RPMI7951 (cell line): ENCODE measurements at regions not wholly inside any gene's neighbourhood (a gene's known extent, or its start where the extent isn't known, plus 50 kb on each side); places are given as distances from the start of the nearest gene placed in this dataset.
A peak's percentile ranks its signal among the peaks of the same experiment; 100 is the strongest.

Experiments
- DNase-seq: peaks from one replicate; pipeline ENCODE4 v3.0.0-alpha.2; 2012; ENCODE audit warnings: low read depth

GRCh38 chr3:104549099-104549714, 817.5 kb upstream of the ALCAM start:
- DNase-seq: no peak

DNA sequence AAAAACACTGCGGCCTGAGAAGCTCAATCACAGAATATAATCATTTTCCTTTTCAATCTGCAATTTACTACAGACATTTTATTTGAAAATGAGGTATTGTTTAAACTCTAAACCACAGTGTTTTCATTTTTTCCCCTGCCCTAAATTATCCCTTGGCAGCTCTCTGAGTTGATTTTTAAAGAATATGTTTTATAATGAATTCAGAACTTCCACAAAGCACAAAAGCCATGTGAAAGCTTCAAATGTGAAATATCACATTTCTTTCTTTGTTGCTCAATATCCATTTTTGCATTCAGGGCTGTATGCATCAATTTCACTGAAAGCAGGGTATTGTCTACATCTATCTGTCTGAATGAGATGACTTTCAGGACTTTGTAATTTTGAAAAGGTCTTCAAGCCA, 813.6 kb upstream of the ALCAM start:
- no peak for DNase-seq

- DNase-seq: no peak
Measured at GRCh38 chr3:104554425-104554824, 812.3 kb upstream of the ALCAM start.

- no peak for DNase-seq
Measured at GRCh38 chr3:104555728-104556127, 811.0 kb upstream of the ALCAM start.

GRCh38 chr3:104556372-104557078, 810.2 kb upstream of the ALCAM start:
- DNase-seq: no peak

- no peak for DNase-seq
Measured at GRCh38 chr3:104561324-104561723, 805.4 kb upstream of the ALCAM start.

DNA sequence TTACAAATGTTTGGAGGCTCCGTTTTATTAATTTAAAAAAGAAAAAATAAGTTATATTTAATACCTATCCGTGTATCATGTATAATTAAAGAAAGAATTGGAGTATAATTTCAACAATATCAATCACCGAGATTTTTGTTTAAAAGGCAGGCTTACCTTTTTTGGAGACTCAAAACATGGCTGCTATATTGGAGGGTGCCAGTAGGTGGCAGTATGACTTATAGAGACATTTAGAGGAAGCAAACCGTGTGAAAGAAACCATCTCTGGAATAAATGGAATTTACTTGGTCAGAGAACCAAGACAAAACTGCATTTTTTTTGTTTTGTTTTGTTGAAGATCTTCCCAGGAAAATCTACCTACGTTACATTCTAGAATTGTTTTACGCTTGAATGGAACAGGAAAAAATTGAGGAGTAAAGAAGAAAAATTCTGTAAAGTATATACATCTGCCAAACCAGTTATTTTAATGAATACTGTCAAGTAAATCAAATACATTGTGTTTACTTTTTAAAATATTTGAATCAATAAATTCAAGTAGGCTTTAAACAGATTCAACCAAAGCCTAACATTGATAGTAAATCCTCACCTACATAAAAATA, 802.6 kb upstream of the ALCAM start:
- DNase-seq: peak; percentile 41

GRCh38 chr3:104566054-104566453, 800.7 kb upstream of the ALCAM start:
- no peak for DNase-seq

GRCh38 chr3:104575634-104576033, 791.1 kb upstream of the ALCAM start:
- no peak for DNase-seq

DNA sequence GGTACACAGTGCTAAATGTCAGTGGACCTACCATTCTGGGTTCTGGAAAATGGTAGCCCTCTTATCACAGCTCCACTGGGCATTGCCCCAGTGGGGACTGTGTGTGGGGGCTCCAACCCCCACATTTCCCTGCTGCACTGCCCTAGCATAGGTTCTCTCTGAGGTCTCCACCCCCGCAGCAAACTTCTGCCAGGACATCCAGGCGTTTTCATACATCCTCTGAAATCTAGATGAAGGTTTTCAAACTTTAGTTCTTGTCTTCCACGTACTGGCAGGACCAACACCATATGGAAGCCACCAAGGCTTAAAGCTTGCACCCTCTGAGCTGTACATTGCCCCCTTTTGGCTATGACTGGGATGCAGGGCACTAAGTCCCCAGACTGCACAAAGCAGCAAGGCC, 788.2 kb upstream of the ALCAM start:
- no peak for DNase-seq

- no peak for DNase-seq
Measured at GRCh38 chr3:104582092-104582491, 784.6 kb upstream of the ALCAM start.

GRCh38 chr3:104584682-104585081, 782.0 kb upstream of the ALCAM start:
- no peak for DNase-seq

- no peak for DNase-seq
Measured at GRCh38 chr3:104586344-104586743, 780.4 kb upstream of the ALCAM start.

- DNase-seq: no peak
Measured at GRCh38 chr3:104588442-104588841, 778.3 kb upstream of the ALCAM start.

DNA sequence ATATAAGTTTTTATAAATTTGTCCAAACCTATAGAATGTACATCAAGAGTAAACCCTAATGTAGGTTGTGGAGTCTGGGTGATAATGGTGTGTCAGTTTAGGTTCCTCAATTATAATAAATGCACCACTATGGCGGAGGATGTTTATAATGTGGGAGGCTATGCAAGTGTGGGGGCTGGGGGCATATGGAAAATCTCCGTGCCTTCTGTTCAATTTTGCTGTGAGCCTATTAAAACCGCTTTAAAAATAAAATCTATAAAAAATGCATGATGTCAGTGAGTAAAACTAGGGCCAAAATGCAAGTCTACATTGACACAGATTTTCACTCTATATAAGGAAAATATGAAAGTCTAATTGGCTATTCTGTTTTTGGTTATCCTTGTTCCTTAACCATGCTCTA, 774.9 kb upstream of the ALCAM start:
- DNase-seq: no peak

- no peak for DNase-seq
Measured at GRCh38 chr3:104594491-104594890, 772.2 kb upstream of the ALCAM start.

GRCh38 chr3:104596054-104596453, 770.7 kb upstream of the ALCAM start:
- DNase-seq: no peak

DNA sequence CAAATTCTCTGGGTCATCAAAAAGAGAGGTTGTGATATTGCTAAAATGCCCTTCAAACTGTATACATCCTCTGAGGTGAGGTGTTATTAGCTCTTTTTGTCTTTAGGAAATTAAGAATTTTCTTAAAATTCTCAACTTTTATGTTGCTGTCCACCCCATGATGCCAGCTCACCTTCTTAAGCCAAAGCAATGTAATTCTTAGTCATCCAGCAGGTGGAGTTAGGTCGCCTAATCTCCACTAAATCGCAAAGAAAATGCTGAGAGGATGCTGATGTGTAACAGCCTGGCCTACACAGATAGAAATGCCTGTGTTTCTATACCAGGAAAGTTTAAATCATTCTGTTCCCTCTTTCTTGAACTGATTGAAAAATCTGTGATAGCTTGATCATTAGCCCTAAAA, 770.2 kb upstream of the ALCAM start:
- DNase-seq: peak; percentile 37

DNA sequence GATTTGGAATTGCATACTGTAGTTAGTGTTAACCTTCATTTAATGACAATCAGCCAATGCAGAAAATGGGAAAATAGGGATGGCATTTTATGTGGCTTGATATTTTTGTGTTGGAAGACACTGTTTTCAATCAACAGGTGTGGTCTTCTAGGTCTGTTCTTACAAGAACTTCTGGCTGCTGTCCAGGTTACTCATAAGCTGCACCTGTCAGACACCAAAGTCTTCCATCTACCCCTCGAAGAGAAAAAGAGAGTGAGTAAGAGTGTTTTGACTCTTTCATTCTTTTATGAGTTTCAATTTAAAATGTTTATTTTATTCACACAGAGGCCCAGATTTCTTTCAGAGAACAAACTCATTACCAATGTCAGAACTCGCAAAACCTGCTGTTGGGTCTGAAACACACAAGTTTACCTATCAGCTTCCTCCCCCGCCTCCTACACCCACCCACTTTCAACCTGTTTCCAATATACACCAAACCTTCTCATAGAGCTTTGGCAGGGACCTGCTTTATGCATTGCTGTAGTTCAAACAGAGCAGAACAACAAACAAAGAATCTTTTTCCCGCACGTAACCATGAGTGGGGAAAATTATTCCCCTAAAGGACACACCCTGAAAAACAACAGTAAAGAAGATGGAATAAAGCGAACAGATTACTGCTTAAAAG, 767.7 kb upstream of the ALCAM start:
- DNase-seq: no peak

DNA sequence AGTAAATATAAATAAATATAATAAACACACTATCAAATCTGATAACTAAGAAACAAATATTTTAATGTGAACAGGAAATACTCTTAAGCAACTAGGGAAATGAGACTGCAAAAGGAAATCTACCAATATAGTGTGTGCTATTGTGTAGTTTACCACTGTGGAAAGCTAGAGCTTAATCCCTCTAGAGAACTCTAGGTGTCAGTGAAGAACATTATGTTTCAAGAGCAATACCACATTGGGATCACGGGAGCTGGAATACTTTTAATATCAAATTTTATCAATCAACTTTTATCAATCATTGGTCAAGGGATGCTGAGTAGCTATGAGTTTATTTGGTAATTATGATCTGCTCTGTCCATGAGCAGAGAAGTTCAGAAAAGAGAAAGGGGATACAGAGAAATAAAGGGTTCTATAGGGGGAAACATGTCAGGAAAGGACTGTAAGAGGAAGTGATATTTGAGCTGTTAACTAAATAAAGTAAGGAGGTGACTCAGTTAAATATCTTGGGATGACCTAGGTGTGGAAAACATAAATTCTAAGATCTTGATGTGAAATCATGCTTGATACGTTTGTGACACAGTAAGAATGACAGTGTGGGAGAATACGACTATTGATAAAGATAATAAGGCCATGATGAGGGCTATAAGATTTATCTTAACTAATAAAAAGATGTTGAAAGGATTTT, 762.2 kb upstream of the ALCAM start:
- DNase-seq: peak; percentile 4

DNA sequence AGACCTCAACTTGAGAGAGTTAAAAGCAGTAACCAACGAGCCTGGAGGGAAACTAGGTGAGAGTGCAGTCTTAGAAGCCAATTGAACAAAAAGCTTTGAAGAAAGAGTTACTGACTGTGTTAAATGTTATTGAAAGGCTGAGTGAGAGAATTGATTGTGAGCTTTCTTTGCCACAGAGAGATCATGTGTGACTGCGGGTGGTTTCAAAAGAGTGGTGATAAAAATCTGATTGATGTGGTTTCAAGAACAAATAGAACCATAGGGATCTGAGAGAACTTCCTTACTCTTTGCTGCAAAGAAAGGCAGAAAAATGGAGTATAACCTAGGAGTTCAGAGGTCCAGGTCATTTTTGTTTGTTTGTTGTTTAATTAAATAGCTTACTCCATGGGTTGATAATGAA, 759.9 kb upstream of the ALCAM start:
- DNase-seq: no peak
